Activated T-cell treated with anti-CD3 and anti-CD28 coated beads, Interleukin-2, amount 50 U/mL, for 72 hours (primary cell): ENCODE measurements at regions not wholly inside any gene's neighbourhood (a gene's known extent, or its start where the extent isn't known, plus 50 kb on each side); places are given as distances from the start of the nearest gene placed in this dataset.

ENCODE experiments used
- ATAC-seq, 2 donors: fragments of 150-1000 bp; cut with Tn5 transposase; replicated peaks in 1 of 2; 2 replicates each; pipeline ENCODE4 v1.10.0; 2021; ENCODE audit warnings: moderate library complexity in 2 of 2, mild to moderate bottlenecking in 1 of 2
- DNase-seq, 2 donors: peaks; one replicate each; pipeline ENCODE4 v3.0.0; 2021 to 2022; ENCODE audit warnings: mixed read lengths in 1 of 2
- H3K27ac Mint-ChIP-seq: one replicate; pipeline ENCODE4 v1.8.0; 2022; ENCODE audit warnings: mild to moderate bottlenecking, moderate library complexity, mixed read lengths
- H3K27me3 Mint-ChIP-seq: one replicate; pipeline ENCODE4 v1.8.0; 2022; ENCODE audit warnings: low read depth, mixed read lengths
- H3K36me3 Mint-ChIP-seq, 2 donors: one replicate each; pipeline ENCODE4 v1.8.0; 2022; ENCODE audit warnings: mixed read lengths in 2 of 2, mild to moderate bottlenecking in 1 of 2; ENCODE audit not compliant: insufficient read depth in 2 of 2
- H3K4me1 Mint-ChIP-seq: one replicate; pipeline ENCODE4 v1.8.0; 2022; ENCODE audit warnings: low read depth, mixed read lengths
- H3K4me3 Mint-ChIP-seq, 2 donors: one replicate each; pipeline ENCODE4 v1.8.0; 2022; ENCODE audit warnings: mild to moderate bottlenecking in 2 of 2, mixed read lengths in 2 of 2, moderate library complexity in 2 of 2
- H3K9me3 Mint-ChIP-seq, 2 donors: one replicate each; pipeline ENCODE4 v1.8.0; 2022; ENCODE audit warnings: mixed read lengths in 2 of 2

GRCh38 chr1:82598337-82598736, 797.6 kb downstream of the ADGRL2 start:
- ATAC-seq: no peak
- Mint-ChIP-seq H3K9me3 (no peaks in the 10 kb centered on the region), H3K36me3 (no peaks in the 10 kb centered on the region), H3K4me1 (no peaks in the 10 kb centered on the region), H3K27me3 (no peaks in the 10 kb centered on the region), H3K4me3 (no peak overlapping the region), H3K27ac (no peak overlapping the region)
- DNase-seq: no peak

- no peaks in the 10 kb centered on the region for H3K27me3 Mint-ChIP-seq
- H3K9me3 Mint-ChIP-seq: no peaks in the 10 kb centered on the region
- DNase-seq: no peak
- H3K4me1 Mint-ChIP-seq: no peaks in the 10 kb centered on the region
- no peak overlapping the region for H3K4me3 Mint-ChIP-seq
- H3K27ac Mint-ChIP-seq: no peak overlapping the region
- no peak for ATAC-seq
- no peaks in the 10 kb centered on the region for H3K36me3 Mint-ChIP-seq
These were observed 796.9 kb downstream of the ADGRL2 start for GRCh38 chr1:82597649-82598048.

- ATAC-seq (no peak), DNase-seq (no peak)
- no peaks in the 10 kb centered on the region for H3K9me3 Mint-ChIP-seq
- no peaks in the 10 kb centered on the region for H3K36me3 Mint-ChIP-seq
- no peak overlapping the region for H3K27ac Mint-ChIP-seq
- no peaks in the 10 kb centered on the region for H3K4me1 Mint-ChIP-seq
- H3K4me3 Mint-ChIP-seq: no peak overlapping the region
- H3K27me3 Mint-ChIP-seq: no peaks in the 10 kb centered on the region
These were observed 796.4 kb downstream of the ADGRL2 start for GRCh38 chr1:82597141-82597540.

- Mint-ChIP-seq H3K27ac (no peak overlapping the region), H3K9me3 (peaks cover 0 to 2% of the 10 kb centered on the region in 2 donors), H3K4me1 (no peaks in the 10 kb centered on the region), H3K36me3 (no peaks in the 10 kb centered on the region), H3K27me3 (no peaks in the 10 kb centered on the region), H3K4me3 (no peak overlapping the region)
- ATAC-seq (no peak), DNase-seq (no peak)
These were observed 792.8 kb downstream of the ADGRL2 start for GRCh38 chr1:82593561-82593960.

DNA sequence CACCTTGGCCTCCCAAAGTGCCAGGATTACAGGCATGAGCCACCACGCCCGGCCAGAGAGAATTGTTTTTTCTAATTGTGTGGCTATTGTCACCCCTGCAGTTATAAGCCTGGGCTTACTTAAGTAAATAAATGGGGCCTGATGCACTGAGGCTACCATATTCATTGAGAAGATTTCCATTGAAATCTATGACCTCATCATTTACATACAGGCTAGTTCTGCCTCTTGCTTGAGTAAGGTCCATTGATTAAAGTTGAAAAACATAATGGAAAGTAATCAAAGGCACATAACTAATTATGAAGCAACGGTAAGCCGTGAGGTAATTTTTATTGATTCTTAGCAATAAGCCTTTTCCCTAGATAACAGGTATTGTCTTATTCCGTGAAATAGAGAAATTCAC, 788.9 kb downstream of the ADGRL2 start:
- no peak for DNase-seq
- Mint-ChIP-seq H3K27me3 (no peaks in the 10 kb centered on the region), H3K27ac (no peak overlapping the region), H3K4me3 (no peak overlapping the region), H3K36me3 (no peaks in the 10 kb centered on the region), H3K4me1 (no peaks in the 10 kb centered on the region), H3K9me3 (peaks cover 0 to 2% of the 10 kb centered on the region in 2 donors)
- no peak for ATAC-seq

DNA sequence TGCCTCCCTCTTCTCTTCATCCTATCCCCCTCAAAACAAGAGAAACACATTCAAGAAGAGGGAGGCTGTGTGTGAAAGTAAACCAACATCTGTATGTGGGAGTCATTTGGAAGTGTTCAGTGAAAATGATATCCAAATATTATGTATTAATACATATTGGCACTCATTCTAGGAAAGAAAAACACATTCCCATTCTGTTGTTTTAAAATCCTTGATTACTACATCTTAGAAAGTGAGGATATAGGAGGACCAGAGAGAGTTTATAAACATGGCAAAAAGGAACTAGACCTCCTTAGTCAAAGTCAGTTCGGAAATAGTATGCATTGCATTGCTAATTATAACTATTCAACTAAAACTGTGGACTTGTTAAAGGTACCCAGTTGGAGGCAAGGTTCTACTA, 786.6 kb downstream of the ADGRL2 start:
- Mint-ChIP-seq H3K9me3 (peaks cover 0 to 2% of the 10 kb centered on the region in 2 donors), H3K4me1 (no peaks in the 10 kb centered on the region), H3K36me3 (no peaks in the 10 kb centered on the region), H3K27ac (no peak overlapping the region), H3K27me3 (no peaks in the 10 kb centered on the region), H3K4me3 (no peak overlapping the region)
- ATAC-seq (no peak), DNase-seq (no peak)

- Mint-ChIP-seq H3K36me3 (no peaks in the 10 kb centered on the region), H3K27ac (no peak overlapping the region), H3K4me1 (no peaks in the 10 kb centered on the region), H3K27me3 (no peaks in the 10 kb centered on the region), H3K9me3 (peaks cover 0 to 2% of the 10 kb centered on the region in 2 donors), H3K4me3 (no peak overlapping the region)
- peak; percentile 3 for DNase-seq
- ATAC-seq: peak; percentile 61 to 78
These were observed 785.7 kb downstream of the ADGRL2 start for GRCh38 chr1:82586473-82586872.

DNA sequence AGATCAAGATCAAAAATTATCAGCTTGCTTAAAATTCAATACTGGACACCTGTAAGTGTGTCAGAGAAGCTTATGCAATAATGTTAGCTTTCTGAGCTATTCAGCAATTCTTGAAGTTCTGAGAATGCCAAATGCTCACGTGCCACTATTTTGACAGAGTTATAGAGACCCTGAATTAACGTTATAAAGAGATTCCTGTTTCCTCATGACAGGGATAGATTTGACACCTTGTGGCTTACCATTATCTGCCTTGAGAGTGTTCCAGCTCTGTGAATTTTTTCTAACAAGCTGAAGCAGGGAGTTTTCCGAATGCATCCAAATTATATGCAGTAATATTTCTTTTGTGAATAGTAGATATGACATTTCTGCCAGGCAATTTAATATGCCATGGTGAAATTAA, 781.6 kb downstream of the ADGRL2 start:
- no peak overlapping the region for H3K4me3 Mint-ChIP-seq
- no peaks in the 10 kb centered on the region for H3K27me3 Mint-ChIP-seq
- ATAC-seq (no peak), DNase-seq (no peak)
- H3K9me3 Mint-ChIP-seq: peaks cover 0 to 3% of the 10 kb centered on the region in 2 donors
- H3K4me1 Mint-ChIP-seq: no peaks in the 10 kb centered on the region
- no peak overlapping the region for H3K27ac Mint-ChIP-seq
- H3K36me3 Mint-ChIP-seq: no peaks in the 10 kb centered on the region

DNA sequence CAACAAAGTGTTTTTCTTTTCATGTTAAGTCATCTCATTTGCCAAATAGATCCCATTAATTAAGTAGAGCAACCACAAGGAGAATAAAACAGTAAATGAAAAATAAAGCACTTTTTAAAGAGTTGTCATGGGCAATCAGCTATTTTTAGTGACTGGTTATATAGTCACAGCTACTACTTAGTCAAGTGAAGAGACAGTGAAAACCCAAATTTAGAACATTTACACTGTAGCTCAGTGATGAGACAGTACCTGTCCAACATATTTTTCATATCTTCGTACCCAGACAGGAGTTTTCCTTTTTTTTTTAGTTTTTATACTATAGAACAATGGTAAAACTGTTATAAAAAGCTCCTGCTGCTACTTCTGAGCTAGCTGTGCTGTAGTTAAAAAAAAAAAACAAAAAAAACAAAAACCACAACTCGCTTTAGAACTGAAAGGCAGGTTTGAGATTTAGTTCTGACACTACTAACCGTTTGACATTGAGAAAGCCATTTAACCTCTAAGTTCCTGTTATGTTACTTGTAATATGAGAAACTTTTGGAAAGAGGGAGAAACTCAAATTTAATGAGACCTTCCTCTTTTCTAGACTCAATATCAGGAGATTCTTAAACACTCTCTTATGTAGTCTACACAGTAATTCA, 777.5 kb downstream of the ADGRL2 start:
- Mint-ChIP-seq H3K27ac (no peak overlapping the region), H3K9me3 (peaks cover 0 to 3% of the 10 kb centered on the region in 2 donors), H3K4me1 (no peaks in the 10 kb centered on the region), H3K27me3 (no peaks in the 10 kb centered on the region), H3K4me3 (no peak overlapping the region), H3K36me3 (no peaks in the 10 kb centered on the region)
- no peak for ATAC-seq
- no peak for DNase-seq

GRCh38 chr1:82567348-82567747, 766.6 kb downstream of the ADGRL2 start:
- DNase-seq: no peak
- no peaks in the 10 kb centered on the region for H3K36me3 Mint-ChIP-seq
- H3K4me3 Mint-ChIP-seq: no peak overlapping the region
- H3K27me3 Mint-ChIP-seq: no peaks in the 10 kb centered on the region
- H3K27ac Mint-ChIP-seq: no peak overlapping the region
- no peaks in the 10 kb centered on the region for H3K4me1 Mint-ChIP-seq
- ATAC-seq: no peak
- no peaks in the 10 kb centered on the region for H3K9me3 Mint-ChIP-seq

DNA sequence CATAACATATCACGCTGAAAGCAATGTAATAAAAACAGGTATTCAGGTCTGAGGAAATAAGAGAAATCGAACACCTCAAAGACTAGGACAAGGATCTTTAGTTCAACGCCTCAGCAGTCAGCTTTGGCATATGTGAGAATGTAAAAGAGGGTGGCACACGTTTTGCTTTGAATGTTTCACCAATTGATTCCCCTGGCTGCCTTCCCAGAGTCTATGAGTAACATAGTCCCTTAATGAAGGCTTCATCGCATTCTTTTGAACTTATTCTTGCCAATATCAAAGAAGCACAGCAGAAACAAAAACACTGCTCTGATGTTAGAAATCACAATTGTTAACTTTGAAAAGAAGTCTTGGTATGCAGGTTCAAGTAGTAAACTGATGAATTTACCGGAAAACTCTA, 764.8 kb downstream of the ADGRL2 start:
- Mint-ChIP-seq H3K4me1 (no peaks in the 10 kb centered on the region), H3K27ac (no peak overlapping the region), H3K4me3 (no peak overlapping the region), H3K27me3 (no peaks in the 10 kb centered on the region), H3K36me3 (no peaks in the 10 kb centered on the region), H3K9me3 (no peaks in the 10 kb centered on the region)
- DNase-seq (no peak), ATAC-seq (no peak)

- Mint-ChIP-seq H3K9me3 (no peaks in the 10 kb centered on the region), H3K4me1 (no peaks in the 10 kb centered on the region), H3K27ac (no peak overlapping the region), H3K4me3 (no peak overlapping the region), H3K36me3 (no peaks in the 10 kb centered on the region), H3K27me3 (no peaks in the 10 kb centered on the region)
- DNase-seq (no peak), ATAC-seq (no peak)
These were observed 764.4 kb downstream of the ADGRL2 start for GRCh38 chr1:82565146-82565545.

DNA sequence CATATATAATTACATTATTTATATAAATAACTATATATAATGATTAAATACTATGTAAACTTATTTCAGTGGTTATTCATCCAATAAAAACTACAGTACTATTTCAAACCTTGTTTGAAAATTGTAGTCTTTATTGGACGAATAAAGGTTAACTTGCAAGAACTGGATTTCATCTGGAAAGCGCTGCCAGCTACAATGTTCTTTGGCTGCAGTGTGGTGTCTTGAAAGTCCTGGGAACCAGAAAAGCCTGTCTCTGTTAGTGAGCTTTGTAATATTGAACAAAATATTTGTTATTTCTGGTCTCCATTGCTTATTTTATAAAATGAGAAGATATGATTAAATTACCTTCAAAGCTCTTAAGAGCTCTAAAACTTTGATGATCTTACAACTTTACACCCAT, 763.6 kb downstream of the ADGRL2 start:
- ATAC-seq: no peak
- no peak overlapping the region for H3K27ac Mint-ChIP-seq
- no peaks in the 10 kb centered on the region for H3K27me3 Mint-ChIP-seq
- no peaks in the 10 kb centered on the region for H3K4me1 Mint-ChIP-seq
- H3K9me3 Mint-ChIP-seq: no peaks in the 10 kb centered on the region
- no peak overlapping the region for H3K4me3 Mint-ChIP-seq
- no peak for DNase-seq
- H3K36me3 Mint-ChIP-seq: no peaks in the 10 kb centered on the region

GRCh38 chr1:82562448-82562847, 761.7 kb downstream of the ADGRL2 start:
- H3K9me3 Mint-ChIP-seq: no peaks in the 10 kb centered on the region
- H3K4me1 Mint-ChIP-seq: no peaks in the 10 kb centered on the region
- no peaks in the 10 kb centered on the region for H3K36me3 Mint-ChIP-seq
- DNase-seq (no peak), ATAC-seq (no peak)
- no peaks in the 10 kb centered on the region for H3K27me3 Mint-ChIP-seq
- H3K27ac Mint-ChIP-seq: no peak overlapping the region
- no peak overlapping the region for H3K4me3 Mint-ChIP-seq
